ENCODE measurements at regions not wholly inside any gene's neighbourhood (a gene's known extent, or its start where the extent isn't known, plus 50 kb on each side); places are given as distances from the start of the nearest gene placed in this dataset.

GRCh38 chr4:179278647-179279046 lies 1836.4 kb upstream of the AGA start:
- TF ChIP-seq, protein P1, sequence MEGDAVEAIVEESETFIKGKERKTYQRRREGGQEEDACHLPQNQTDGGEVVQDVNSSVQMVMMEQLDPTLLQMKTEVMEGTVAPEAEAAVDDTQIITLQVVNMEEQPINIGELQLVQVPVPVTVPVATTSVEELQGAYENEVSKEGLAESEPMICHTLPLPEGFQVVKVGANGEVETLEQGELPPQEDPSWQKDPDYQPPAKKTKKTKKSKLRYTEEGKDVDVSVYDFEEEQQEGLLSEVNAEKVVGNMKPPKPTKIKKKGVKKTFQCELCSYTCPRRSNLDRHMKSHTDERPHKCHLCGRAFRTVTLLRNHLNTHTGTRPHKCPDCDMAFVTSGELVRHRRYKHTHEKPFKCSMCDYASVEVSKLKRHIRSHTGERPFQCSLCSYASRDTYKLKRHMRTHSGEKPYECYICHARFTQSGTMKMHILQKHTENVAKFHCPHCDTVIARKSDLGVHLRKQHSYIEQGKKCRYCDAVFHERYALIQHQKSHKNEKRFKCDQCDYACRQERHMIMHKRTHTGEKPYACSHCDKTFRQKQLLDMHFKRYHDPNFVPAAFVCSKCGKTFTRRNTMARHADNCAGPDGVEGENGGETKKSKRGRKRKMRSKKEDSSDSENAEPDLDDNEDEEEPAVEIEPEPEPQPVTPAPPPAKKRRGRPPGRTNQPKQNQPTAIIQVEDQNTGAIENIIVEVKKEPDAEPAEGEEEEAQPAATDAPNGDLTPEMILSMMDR (IDR thresholded peaks at IDR 0.05) = no peak
- no peak for TF ChIP-seq POLR2A (IDR thresholded peaks at IDR 0.05; ENCODE audit: low read depth)
- TF ChIP-seq POLR2AphosphoS5 (IDR thresholded peaks at IDR 0.05) = no peak
- no peak for TF ChIP-seq EP300 (IDR thresholded peaks at IDR 0.05)

All from esophagus muscularis mucosa (tissue), 4 donors.